GM04503 (cell line): ENCODE measurements at regions not wholly inside any gene's neighbourhood (a gene's known extent, or its start where the extent isn't known, plus 50 kb on each side); places are given as distances from the start of the nearest gene placed in this dataset.
"Not testable (repeated sequence)": the region's sequence is repeated elsewhere in the genome, so short reads cannot be mapped to it uniquely, and the experiment has no call there.

Source experiments
- DNase-seq: peaks from one replicate; pipeline ENCODE4 v3.0.0-alpha.2; 2012; ENCODE audit warnings: low read depth

GRCh38 chr4:79609817-79610216 is 201.8 kb upstream of the GK2 start:
- no peak for DNase-seq

GRCh38 chr4:79607979-79608378 is 200.0 kb upstream of the GK2 start:
- no peak for DNase-seq

- no peak for DNase-seq
These were observed 196.1 kb upstream of the GK2 start for GRCh38 chr4:79604152-79604551.

GRCh38 chr4:79603681-79604080 is 195.7 kb upstream of the GK2 start:
- no peak for DNase-seq

GRCh38 chr4:79599691-79600090 is 191.7 kb upstream of the GK2 start:
- DNase-seq: no peak

GRCh38 chr4:79598801-79599200 is 190.8 kb upstream of the GK2 start:
- DNase-seq: no peak

- DNase-seq: no peak
These were observed 190.2 kb upstream of the GK2 start for GRCh38 chr4:79598214-79598613.

- DNase-seq: no peak
These were observed 189.2 kb upstream of the GK2 start for GRCh38 chr4:79597266-79597665.

- not testable (repeated sequence) for DNase-seq
These were observed 184.2 kb upstream of the GK2 start for GRCh38 chr4:79592218-79592617.

- no peak for DNase-seq
These were observed 180.7 kb upstream of the GK2 start for GRCh38 chr4:79588679-79589078.

- not testable (repeated sequence) for DNase-seq
These were observed 179.2 kb upstream of the GK2 start for GRCh38 chr4:79587207-79587606.

- DNase-seq: no peak
These were observed 177.8 kb upstream of the GK2 start for GRCh38 chr4:79585834-79586233.

- no peak for DNase-seq
These were observed 177.3 kb upstream of the GK2 start for GRCh38 chr4:79585330-79585729.

GRCh38 chr4:79584902-79585301 is 176.9 kb upstream of the GK2 start:
- DNase-seq: no peak

- no peak for DNase-seq
These were observed 176.3 kb upstream of the GK2 start for GRCh38 chr4:79584352-79584751.

- no peak for DNase-seq
These were observed 170.6 kb upstream of the GK2 start for GRCh38 chr4:79578606-79579005.

GRCh38 chr4:79576429-79576753 is 168.4 kb upstream of the GK2 start:
- no peak for DNase-seq

GRCh38 chr4:79575709-79576428 is 167.8 kb upstream of the GK2 start:
- DNase-seq: no peak

- DNase-seq: no peak
These were observed 166.9 kb upstream of the GK2 start for GRCh38 chr4:79574741-79575451.

GRCh38 chr4:79563219-79563618 is 155.2 kb upstream of the GK2 start:
- DNase-seq: no peak

GRCh38 chr4:79561751-79562150 is 153.7 kb upstream of the GK2 start:
- no peak for DNase-seq

GRCh38 chr4:79559398-79559797 is 151.4 kb upstream of the GK2 start:
- not testable (repeated sequence) for DNase-seq

GRCh38 chr4:79552311-79552710 is 144.3 kb upstream of the GK2 start:
- DNase-seq: no peak

GRCh38 chr4:79551555-79551954 is 143.5 kb upstream of the GK2 start:
- DNase-seq: no peak
